ENCODE measurements at regions not wholly inside any gene's neighbourhood (a gene's known extent, or its start where the extent isn't known, plus 50 kb on each side); places are given as distances from the start of the nearest gene placed in this dataset.

GRCh38 chr1:243917863-243918565, 68.0 kb upstream of the AKT3 start:
- H3K4me3 ChIP-seq: peak overlapping the region in 3 of 4 donors; percentile 21 to 44 (median 37)
- no peak for FAIRE-seq
- H3K4me1 ChIP-seq: peaks cover 0 to 10% (median 4%) of the 10 kb centered on the region in 3 donors
- H3K9me3 ChIP-seq: no peaks in the 10 kb centered on the region
- H3K36me3 ChIP-seq: no peaks in the 10 kb centered on the region
- 22 to 26% methylated on average over 10 of the region's 10 CpGs for WGBS, 2 donors
- no peak for DNase-seq
- TF ChIP-seq, protein P1, sequence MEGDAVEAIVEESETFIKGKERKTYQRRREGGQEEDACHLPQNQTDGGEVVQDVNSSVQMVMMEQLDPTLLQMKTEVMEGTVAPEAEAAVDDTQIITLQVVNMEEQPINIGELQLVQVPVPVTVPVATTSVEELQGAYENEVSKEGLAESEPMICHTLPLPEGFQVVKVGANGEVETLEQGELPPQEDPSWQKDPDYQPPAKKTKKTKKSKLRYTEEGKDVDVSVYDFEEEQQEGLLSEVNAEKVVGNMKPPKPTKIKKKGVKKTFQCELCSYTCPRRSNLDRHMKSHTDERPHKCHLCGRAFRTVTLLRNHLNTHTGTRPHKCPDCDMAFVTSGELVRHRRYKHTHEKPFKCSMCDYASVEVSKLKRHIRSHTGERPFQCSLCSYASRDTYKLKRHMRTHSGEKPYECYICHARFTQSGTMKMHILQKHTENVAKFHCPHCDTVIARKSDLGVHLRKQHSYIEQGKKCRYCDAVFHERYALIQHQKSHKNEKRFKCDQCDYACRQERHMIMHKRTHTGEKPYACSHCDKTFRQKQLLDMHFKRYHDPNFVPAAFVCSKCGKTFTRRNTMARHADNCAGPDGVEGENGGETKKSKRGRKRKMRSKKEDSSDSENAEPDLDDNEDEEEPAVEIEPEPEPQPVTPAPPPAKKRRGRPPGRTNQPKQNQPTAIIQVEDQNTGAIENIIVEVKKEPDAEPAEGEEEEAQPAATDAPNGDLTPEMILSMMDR (IDR thresholded peaks at IDR 0.05): no peak
- intact Hi-C loops (cut with DNase I): no loop called here
- peaks cover 0 to 7% (median 0%) of the 10 kb centered on the region in 4 donors for H3K27me3 ChIP-seq
- H3K27ac ChIP-seq: no peak overlapping the region
- ATAC-seq: peak in 3 of 4 donors; percentile 53 to 70 (median 56)

GRCh38 chr1:243917177-243917862, 67.3 kb upstream of the AKT3 start:
- no peak for FAIRE-seq
- intact Hi-C loops (cut with DNase I): no loop called here
- H3K27ac ChIP-seq: no peak overlapping the region
- peaks cover 0 to 10% (median 4%) of the 10 kb centered on the region in 3 donors for H3K4me1 ChIP-seq
- ATAC-seq: peak; percentile 61 to 83 (median 78)
- peak in 3 of 6 donors; percentile 8 to 62 (median 23) for DNase-seq
- H3K9me3 ChIP-seq: no peaks in the 10 kb centered on the region
- 1 to 2% methylated on average over 57 to 58 of the region's 58 CpGs for WGBS, 2 donors
- H3K36me3 ChIP-seq: no peaks in the 10 kb centered on the region
- H3K4me3 ChIP-seq: peak overlapping the region in 3 of 4 donors; percentile 21 to 44 (median 37)
- H3K27me3 ChIP-seq: peaks cover 0 to 7% (median 0%) of the 10 kb centered on the region in 4 donors
- TF ChIP-seq, protein P1 (IDR thresholded peaks at IDR 0.05): no peak

GRCh38 chr1:243916160-243916559, 66.1 kb upstream of the AKT3 start:
- 40 to 44% methylated on average over 4 of the region's 4 CpGs for WGBS, 2 donors
- no peak for DNase-seq
- Histone ChIP-seq H3K27me3 (peaks cover 0 to 7% (median 0%) of the 10 kb centered on the region in 4 donors), H3K9me3 (no peaks in the 10 kb centered on the region), H3K4me1 (peaks cover 0 to 10% (median 4%) of the 10 kb centered on the region in 3 donors), H3K36me3 (no peaks in the 10 kb centered on the region), H3K4me3 (no peak overlapping the region), H3K27ac (no peak overlapping the region)
- FAIRE-seq: no peak
- intact Hi-C loops (cut with DNase I): no loop called here
- ATAC-seq: no peak
- TF ChIP-seq, protein P1 (IDR thresholded peaks at IDR 0.05): no peak

GRCh38 chr1:243912347-243912746, 62.3 kb upstream of the AKT3 start:
- ATAC-seq (no peak), FAIRE-seq (no peak), DNase-seq (no peak)
- no peak overlapping the region for H3K27ac ChIP-seq
- no peaks in the 10 kb centered on the region for H3K9me3 ChIP-seq
- H3K4me3 ChIP-seq: no peak overlapping the region
- H3K4me1 ChIP-seq: peaks cover 0 to 7% (median 4%) of the 10 kb centered on the region in 3 donors
- intact Hi-C loops (cut with DNase I): no loop called here
- H3K27me3 ChIP-seq: peaks cover 0 to 7% (median 0%) of the 10 kb centered on the region in 4 donors
- 65 to 75% methylated on average over 2 of the region's 2 CpGs for WGBS, 2 donors
- H3K36me3 ChIP-seq: no peaks in the 10 kb centered on the region
- TF ChIP-seq, protein P1 (IDR thresholded peaks at IDR 0.05): no peak
